Kidney (tissue), 13 donors: ENCODE measurements at regions not wholly inside any gene's neighbourhood (a gene's known extent, or its start where the extent isn't known, plus 50 kb on each side); places are given as distances from the start of the nearest gene placed in this dataset.

ENCODE experiments used
- DNase-seq, 5 donors: peaks; one replicate each; pipeline ENCODE4 v3.0.0-alpha.2; 2013 to 2020
- FAIRE-seq: peaks from 2 replicates; lab custom pipeline; 2012; peaks lifted over from hg19 to GRCh38; lab: Jason Lieb, UNC
- H3K27ac ChIP-seq, 2 donors: one replicate each; pipeline ENCODE4 v1.7.0; 2013; ENCODE audit warnings: low read depth in 2 of 2, low read length in 2 of 2, inconsistent platforms in 1 of 2
- H3K27me3 ChIP-seq: one replicate; pipeline ENCODE4 v1.7.1; 2013; ENCODE audit warnings: low read length, inconsistent platforms; ENCODE audit not compliant: control insufficient read depth, insufficient read depth
- H3K36me3 ChIP-seq, 3 donors: one replicate each; pipeline versions ENCODE4 v1.7.0 to v1.7.1; 2013; ENCODE audit warnings: low read length in 3 of 3, control low read depth in 1 of 3, inconsistent platforms in 1 of 3; ENCODE audit not compliant: insufficient read depth in 3 of 3, control insufficient read depth in 2 of 3
- H3K4me1 ChIP-seq, 3 donors: one replicate each; pipeline versions ENCODE4 v1.7.0 to v1.7.1; 2013; ENCODE audit warnings: low read length in 3 of 3, inconsistent platforms in 1 of 3, low read depth in 1 of 3; ENCODE audit not compliant: control insufficient read depth in 2 of 3, insufficient read depth in 2 of 3
- H3K4me3 ChIP-seq, 3 donors: one replicate each; pipeline versions ENCODE4 v1.7.0 to v1.8.1; 2013; ENCODE audit warnings: low read length in 3 of 3, control low read depth in 1 of 3, inconsistent platforms in 1 of 3
- H3K9ac ChIP-seq, 3 donors: one replicate each; pipeline versions ENCODE4 v1.7.0 to v1.7.1; 2013; ENCODE audit warnings: low read length in 3 of 3, control low read depth in 1 of 3, inconsistent platforms in 1 of 3
- H3K9me3 ChIP-seq, 3 donors: one replicate each; pipeline versions ENCODE4 v1.7.0 to v1.7.1; 2013; ENCODE audit warnings: low read length in 3 of 3, control low read depth in 1 of 3, inconsistent platforms in 1 of 3; ENCODE audit not compliant: control insufficient read depth in 2 of 3, insufficient read depth in 1 of 3
- CTCF ChIP-seq: IDR thresholded peaks from 3 replicates; pipeline ENCODE4 v1.5.1; 2012; ENCODE audit warnings: mild to moderate bottlenecking, moderate library complexity, borderline replicate concordance; ENCODE audit not compliant: insufficient read depth; ENCODE audit errors: extremely low read depth
- intact Hi-C: fragments of 100-400 bp; cut with DNase I; formaldehyde crosslinking; loops from one replicate; pipeline ENCODE4 v1.11.1; 2022
- donor health status: control.
- donor health status: control.
- donor health status: control.
- donor health status: control.
- donor health status: control.
- donor health status: DM: yes; HTN: yes; CAD: no.
- donor health status: Normal renal cell carcinoma (clear cell type).

GRCh38 chr1:95518310-95518709 is 284.3 kb downstream of the RWDD3 start:
- H3K27me3 ChIP-seq = no peaks in the 10 kb centered on the region
- no peak for DNase-seq
- H3K4me1 ChIP-seq = no peaks in the 10 kb centered on the region
- H3K4me3 ChIP-seq = no peak overlapping the region
- no peak for FAIRE-seq
- no peak overlapping the region for H3K27ac ChIP-seq
- no peak overlapping the region for H3K9ac ChIP-seq
- intact Hi-C loops = no loop called here
- H3K36me3 ChIP-seq = no peaks in the 10 kb centered on the region
- no peaks in the 10 kb centered on the region for H3K9me3 ChIP-seq
- TF ChIP-seq CTCF = no peak

DNA sequence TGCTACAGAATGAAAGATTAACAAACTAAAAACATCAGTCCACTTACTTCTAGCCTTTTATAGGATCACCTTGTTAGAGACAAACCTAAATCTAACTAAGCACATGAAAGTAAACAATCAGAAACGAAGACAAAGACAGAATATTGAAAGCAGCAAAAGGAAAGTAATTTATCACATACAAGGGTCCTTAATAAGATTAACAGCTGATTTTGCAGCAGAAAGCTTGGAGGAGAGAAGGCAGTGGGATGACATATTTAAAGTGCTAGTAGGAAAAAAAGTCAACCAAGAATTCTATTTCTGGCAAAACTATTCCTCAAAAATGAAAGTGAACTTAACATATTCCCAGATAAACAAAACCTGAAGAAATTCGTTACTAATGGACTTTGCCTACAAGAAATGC is 286.4 kb downstream of the RWDD3 start:
- intact Hi-C loops = no loop called here
- no peak for FAIRE-seq
- H3K4me3 ChIP-seq = no peak overlapping the region
- H3K9me3 ChIP-seq = peaks cover 0 to 15% (median 2%) of the 10 kb centered on the region in 3 donors
- no peak overlapping the region for H3K27ac ChIP-seq
- DNase-seq = no peak
- no peaks in the 10 kb centered on the region for H3K4me1 ChIP-seq
- H3K9ac ChIP-seq = no peak overlapping the region
- no peaks in the 10 kb centered on the region for H3K27me3 ChIP-seq
- H3K36me3 ChIP-seq = no peaks in the 10 kb centered on the region
- no peak for TF ChIP-seq CTCF

DNA sequence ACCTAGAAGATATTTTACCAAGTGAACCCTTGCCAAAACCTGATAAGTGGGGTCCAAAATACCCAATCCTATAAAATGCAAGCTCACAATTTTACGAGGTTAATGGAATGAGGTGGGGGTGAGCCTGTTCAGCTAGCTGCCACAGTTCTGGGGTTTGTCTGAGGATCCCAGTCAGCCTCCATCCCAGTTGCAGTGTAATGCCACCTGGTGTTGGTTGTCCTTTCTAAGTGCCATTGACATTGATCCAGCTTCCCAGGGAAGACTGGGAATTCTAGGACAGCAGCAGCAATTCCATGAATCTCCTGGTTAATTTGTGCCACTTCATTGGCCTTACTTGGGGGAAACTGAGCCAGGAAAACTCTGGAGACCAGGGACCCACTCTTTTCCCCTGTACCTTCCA is 298.3 kb downstream of the RWDD3 start:
- FAIRE-seq = no peak
- Histone ChIP-seq H3K4me1 (no peaks in the 10 kb centered on the region), H3K4me3 (no peak overlapping the region), H3K36me3 (no peaks in the 10 kb centered on the region), H3K27me3 (no peaks in the 10 kb centered on the region), H3K27ac (no peak overlapping the region), H3K9me3 (no peaks in the 10 kb centered on the region), H3K9ac (no peak overlapping the region)
- DNase-seq = no peak
- intact Hi-C loops = no loop called here
- peak; percentile 4 for TF ChIP-seq CTCF

- Histone ChIP-seq H3K4me3 (no peak overlapping the region), H3K9ac (no peak overlapping the region), H3K36me3 (no peaks in the 10 kb centered on the region), H3K27ac (no peak overlapping the region), H3K27me3 (no peaks in the 10 kb centered on the region), H3K4me1 (no peaks in the 10 kb centered on the region), H3K9me3 (no peaks in the 10 kb centered on the region)
- intact Hi-C loops = no loop called here
- FAIRE-seq (no peak), DNase-seq (no peak)
- TF ChIP-seq CTCF = no peak
Observed at GRCh38 chr1:95534985-95535384, 301.0 kb downstream of the RWDD3 start.
